Upper lobe of right lung (tissue), 1 donor: ENCODE measurements at regions not wholly inside any gene's neighbourhood (a gene's known extent, or its start where the extent isn't known, plus 50 kb on each side); places are given as distances from the start of the nearest gene placed in this dataset.

Experiments
- ATAC-seq: fragments of 200-7000 bp; cut with Tn5 transposase; one replicate; pipeline ENCODE4 v1.9.1; 2020; ENCODE audit warnings: mild to moderate bottlenecking, moderate library complexity
- DNase-seq: peaks from one replicate; pipeline ENCODE4 v3.0.0-alpha.2; 2020
- H3K27ac ChIP-seq: fragments of 200-600 bp; one replicate; pipeline ENCODE4 v1.8.0; 2022
- H3K27me3 ChIP-seq: fragments of 200-600 bp; one replicate; pipeline ENCODE4 v1.8.0; 2022; ENCODE audit warnings: mild to moderate bottlenecking
- H3K36me3 ChIP-seq: fragments of 200-600 bp; one replicate; pipeline ENCODE4 v1.8.0; 2022
- H3K4me1 ChIP-seq: fragments of 200-600 bp; one replicate; pipeline ENCODE4 v1.8.0; 2022
- H3K4me3 ChIP-seq: fragments of 200-600 bp; one replicate; pipeline ENCODE4 v1.8.0; 2022; ENCODE audit warnings: mild to moderate bottlenecking
- H3K9me3 ChIP-seq: fragments of 200-600 bp; one replicate; pipeline ENCODE4 v1.8.0; 2022
- intact Hi-C: fragments of 100-400 bp; cut with DNase I; formaldehyde crosslinking; loops from one replicate; pipeline ENCODE4 v1.11.0; 2022
- TF ChIP-seq, protein P1 (sequence below): fragments of 200-600 bp; IDR thresholded peaks from one replicate; pipeline ENCODE4 v1.8.0; 2022; ENCODE audit warnings: antibody characterized with exemption
- donor health status: DM: no; HTN: yes; CAD: no; lungs with severe emphysema.

DNA sequence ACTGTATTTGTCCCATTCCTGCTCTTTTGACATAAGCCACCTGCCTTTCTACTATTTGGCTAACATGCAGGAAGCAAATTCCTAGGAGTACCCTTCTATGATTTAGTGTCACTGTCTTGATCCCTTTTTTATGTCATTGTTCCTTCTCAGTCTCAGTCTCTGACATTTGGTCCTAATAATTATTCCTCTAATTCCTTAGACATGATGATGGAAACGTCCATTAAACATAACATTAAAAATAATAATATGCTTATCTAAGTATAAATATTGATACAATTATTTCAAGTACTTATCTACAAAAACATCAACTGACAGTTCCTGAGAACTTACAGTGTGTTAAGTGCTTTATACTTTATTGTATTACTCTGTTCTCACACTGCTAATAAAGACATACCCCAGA lies 857.0 kb upstream of the LCORL start:
- TF ChIP-seq, protein P1, sequence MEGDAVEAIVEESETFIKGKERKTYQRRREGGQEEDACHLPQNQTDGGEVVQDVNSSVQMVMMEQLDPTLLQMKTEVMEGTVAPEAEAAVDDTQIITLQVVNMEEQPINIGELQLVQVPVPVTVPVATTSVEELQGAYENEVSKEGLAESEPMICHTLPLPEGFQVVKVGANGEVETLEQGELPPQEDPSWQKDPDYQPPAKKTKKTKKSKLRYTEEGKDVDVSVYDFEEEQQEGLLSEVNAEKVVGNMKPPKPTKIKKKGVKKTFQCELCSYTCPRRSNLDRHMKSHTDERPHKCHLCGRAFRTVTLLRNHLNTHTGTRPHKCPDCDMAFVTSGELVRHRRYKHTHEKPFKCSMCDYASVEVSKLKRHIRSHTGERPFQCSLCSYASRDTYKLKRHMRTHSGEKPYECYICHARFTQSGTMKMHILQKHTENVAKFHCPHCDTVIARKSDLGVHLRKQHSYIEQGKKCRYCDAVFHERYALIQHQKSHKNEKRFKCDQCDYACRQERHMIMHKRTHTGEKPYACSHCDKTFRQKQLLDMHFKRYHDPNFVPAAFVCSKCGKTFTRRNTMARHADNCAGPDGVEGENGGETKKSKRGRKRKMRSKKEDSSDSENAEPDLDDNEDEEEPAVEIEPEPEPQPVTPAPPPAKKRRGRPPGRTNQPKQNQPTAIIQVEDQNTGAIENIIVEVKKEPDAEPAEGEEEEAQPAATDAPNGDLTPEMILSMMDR: no peak
- Histone ChIP-seq H3K36me3 (no peaks in the 10 kb centered on the region), H3K4me1 (peaks cover 3% of the 10 kb centered on the region), H3K9me3 (peaks cover under 1% of the 10 kb centered on the region), H3K27ac (no peak overlapping the region), H3K4me3 (no peak overlapping the region), H3K27me3 (no peaks in the 10 kb centered on the region)
- no peak for DNase-seq
- intact Hi-C loops: no loop called here
- ATAC-seq: no peak

DNA sequence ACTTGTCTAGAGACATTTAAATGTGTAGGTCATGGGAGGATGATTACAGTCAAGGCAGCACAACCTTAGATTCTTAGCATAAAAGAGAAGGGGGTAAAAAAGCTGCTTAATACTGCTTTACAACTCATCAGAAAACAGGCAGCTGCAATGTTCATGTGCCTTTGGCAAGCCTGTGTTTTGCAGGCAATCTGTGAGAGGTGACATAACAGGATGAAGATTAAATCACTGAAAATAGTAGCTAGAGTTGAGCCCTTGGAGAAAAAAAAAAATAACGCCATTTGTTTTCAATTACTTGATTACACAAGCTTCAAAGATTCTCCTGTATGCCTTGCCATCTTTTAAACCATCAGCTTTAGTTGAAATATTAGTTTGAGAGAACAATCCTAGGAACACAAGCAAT lies 847.6 kb upstream of the LCORL start:
- Histone ChIP-seq H3K27ac (no peak overlapping the region), H3K36me3 (no peaks in the 10 kb centered on the region), H3K27me3 (no peaks in the 10 kb centered on the region), H3K9me3 (peaks cover 7% of the 10 kb centered on the region), H3K4me3 (no peak overlapping the region), H3K4me1 (no peaks in the 10 kb centered on the region)
- intact Hi-C loops: no loop called here
- DNase-seq (no peak), ATAC-seq (no peak)
- TF ChIP-seq, protein P1: no peak

DNA sequence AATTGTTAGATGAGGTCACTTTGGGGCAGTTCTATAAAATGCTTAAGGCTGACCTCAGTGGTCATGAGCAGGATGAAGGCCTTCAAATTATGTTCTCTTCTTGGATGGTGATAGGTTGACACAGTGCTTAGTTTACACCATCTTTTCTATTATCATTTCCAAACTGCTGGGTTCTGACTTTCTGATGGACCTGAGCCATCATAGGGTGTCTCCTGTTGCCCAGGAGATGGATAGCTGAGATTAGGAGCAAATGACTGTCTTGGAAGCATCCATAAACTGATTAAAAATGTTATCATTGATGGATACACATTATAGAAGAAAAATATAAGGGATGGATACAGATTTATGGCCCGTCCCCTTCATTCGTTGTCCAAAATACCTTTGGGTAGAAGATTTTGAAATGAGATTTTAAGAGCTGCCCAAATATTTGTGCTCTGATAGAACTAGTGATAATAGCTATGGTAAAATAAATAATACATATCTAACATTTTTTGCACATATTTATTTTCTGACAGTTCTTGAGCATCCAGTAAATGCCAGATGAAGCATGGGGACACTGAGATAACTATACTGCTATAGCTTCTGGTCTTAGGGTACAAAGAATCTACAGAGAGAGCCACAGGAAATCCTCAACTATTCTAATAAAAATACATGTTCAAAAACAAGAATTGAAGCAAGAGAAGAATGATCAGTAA lies 839.4 kb upstream of the LCORL start:
- Histone ChIP-seq H3K27me3 (no peaks in the 10 kb centered on the region), H3K4me1 (no peaks in the 10 kb centered on the region), H3K27ac (no peak overlapping the region), H3K36me3 (no peaks in the 10 kb centered on the region), H3K9me3 (no peaks in the 10 kb centered on the region), H3K4me3 (no peak overlapping the region)
- TF ChIP-seq, protein P1: no peak
- intact Hi-C loops: no loop called here
- ATAC-seq (no peak), DNase-seq (no peak)

DNA sequence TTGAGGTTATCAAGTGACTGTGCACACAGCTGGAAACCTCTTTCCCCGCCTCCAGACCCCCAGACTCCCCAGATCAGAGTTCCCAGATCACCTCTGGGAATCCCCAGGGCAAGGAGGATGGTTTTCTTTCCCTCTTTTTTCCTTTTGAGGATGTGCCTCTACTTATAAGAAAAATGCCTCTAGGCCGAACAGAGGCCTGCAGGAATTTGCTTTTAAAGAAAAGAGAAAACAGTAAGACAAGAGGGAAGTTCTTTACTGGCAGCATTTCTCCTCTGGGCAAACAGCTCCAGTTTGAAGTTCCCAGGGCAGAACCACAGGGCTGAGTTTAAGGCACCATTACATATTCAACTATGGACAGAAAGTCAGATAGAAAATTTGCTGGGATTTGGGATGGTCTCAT lies 837.9 kb upstream of the LCORL start:
- Histone ChIP-seq H3K27ac (no peak overlapping the region), H3K36me3 (no peaks in the 10 kb centered on the region), H3K4me1 (no peaks in the 10 kb centered on the region), H3K9me3 (no peaks in the 10 kb centered on the region), H3K27me3 (no peaks in the 10 kb centered on the region), H3K4me3 (no peak overlapping the region)
- ATAC-seq: no peak
- TF ChIP-seq, protein P1: no peak
- intact Hi-C loops: no loop called here
- no peak for DNase-seq

DNA sequence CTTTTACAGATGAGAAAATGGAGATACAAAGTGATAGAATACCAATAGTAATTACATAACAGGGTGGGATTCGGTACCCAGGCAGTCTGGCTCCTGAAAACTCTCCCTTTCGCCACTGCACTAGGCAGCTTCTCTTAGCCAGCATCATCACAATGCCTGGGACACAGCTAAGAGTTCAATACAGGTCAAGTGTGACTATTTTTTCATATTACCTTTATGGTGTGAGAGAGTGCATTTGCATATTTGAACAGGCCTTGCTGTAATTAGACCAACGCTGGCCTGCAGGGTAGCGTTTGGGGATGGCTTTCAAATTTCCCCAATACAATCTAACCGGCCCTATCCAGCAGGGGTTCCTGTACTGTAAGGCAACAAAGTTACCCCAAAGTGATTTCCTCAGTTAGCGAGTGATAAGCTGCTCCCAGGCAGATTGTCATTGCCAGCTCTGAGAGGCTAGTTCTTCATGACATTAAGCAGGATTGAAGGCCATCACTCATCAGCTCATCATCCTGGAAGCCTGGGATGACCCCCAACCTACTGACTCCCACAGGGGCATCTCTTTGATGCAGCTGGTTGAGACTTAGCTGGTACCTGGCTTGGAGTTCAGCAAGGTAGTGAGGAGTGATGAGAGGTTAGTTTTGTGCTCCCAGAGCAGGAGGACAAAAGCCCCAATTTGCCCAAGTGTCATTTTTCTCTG lies 836.8 kb upstream of the LCORL start:
- ATAC-seq: no peak
- TF ChIP-seq, protein P1: no peak
- Histone ChIP-seq H3K27ac (no peak overlapping the region), H3K27me3 (no peaks in the 10 kb centered on the region), H3K4me1 (no peaks in the 10 kb centered on the region), H3K36me3 (no peaks in the 10 kb centered on the region), H3K4me3 (no peak overlapping the region), H3K9me3 (no peaks in the 10 kb centered on the region)
- intact Hi-C loops: no loop called here
- no peak for DNase-seq
